Astrocyte (in vitro differentiated cells and primary cell): ENCODE measurements at regions not wholly inside any gene's neighbourhood (a gene's known extent, or its start where the extent isn't known, plus 50 kb on each side); places are given as distances from the start of the nearest gene placed in this dataset.

ENCODE experiments used
- DNase-seq: peaks from one replicate; pipeline ENCODE4 v3.0.0-alpha.2; 2010; ENCODE audit warnings: low read depth
- FAIRE-seq: peaks from 2 replicates; lab custom pipeline; 2011; peaks lifted over from hg19 to GRCh38; lab: Jason Lieb, UNC
- H2AFZ ChIP-seq: 2 replicates; pipeline ENCODE4 v1.6.0; 2012; ENCODE audit warnings: low read depth, low read length, inconsistent platforms
- H3K27ac ChIP-seq: 2 replicates; pipeline ENCODE4 v1.5.1; 2011; ENCODE audit warnings: low read depth, low read length, inconsistent platforms
- H3K27me3 ChIP-seq: 2 replicates; pipeline ENCODE4 v1.6.0; 2011; ENCODE audit warnings: low read length, inconsistent platforms; ENCODE audit not compliant: insufficient read depth
- H3K36me3 ChIP-seq: 2 replicates; pipeline ENCODE4 v1.5.1; 2011; ENCODE audit warnings: low read length, inconsistent platforms; ENCODE audit not compliant: insufficient read depth
- H3K4me1 ChIP-seq: 2 replicates; pipeline ENCODE4 v1.5.1; 2011; ENCODE audit warnings: low read length, inconsistent platforms; ENCODE audit not compliant: insufficient read depth
- H3K4me2 ChIP-seq: 2 replicates; pipeline ENCODE4 v1.6.0; 2012; ENCODE audit warnings: low read length, inconsistent platforms
- H3K4me3 ChIP-seq: 2 replicates; pipeline ENCODE4 v1.5.1; 2011; ENCODE audit warnings: low read depth, mild to moderate bottlenecking, low read length, inconsistent platforms; ENCODE audit not compliant: insufficient read depth
- H3K79me2 ChIP-seq: 2 replicates; pipeline ENCODE4 v1.6.0; 2012; ENCODE audit warnings: mild to moderate bottlenecking, low read length, inconsistent platforms; ENCODE audit not compliant: insufficient read depth
- H3K9ac ChIP-seq: 2 replicates; pipeline ENCODE4 v1.6.0; 2012; ENCODE audit warnings: mild to moderate bottlenecking, low read length, inconsistent platforms
- H3K9me3 ChIP-seq: 2 replicates; pipeline ENCODE4 v1.5.1; 2012; ENCODE audit warnings: low read depth, mild to moderate bottlenecking, low read length, inconsistent platforms; ENCODE audit not compliant: insufficient read depth
- H4K20me1 ChIP-seq: 2 replicates; pipeline ENCODE4 v1.6.0; 2012; ENCODE audit warnings: low read length, inconsistent platforms; ENCODE audit not compliant: insufficient read depth
- H3K27ac Mint-ChIP-seq: one replicate; pipeline ENCODE4 v1.8.0; 2021; ENCODE audit warnings: mild to moderate bottlenecking, mixed read lengths; ENCODE audit not compliant: unreplicated experiment
- H3K27me3 Mint-ChIP-seq: one replicate; pipeline ENCODE4 v1.8.0; 2021; ENCODE audit warnings: low read depth, mixed read lengths; ENCODE audit not compliant: unreplicated experiment
- H3K36me3 Mint-ChIP-seq: one replicate; pipeline ENCODE4 v1.8.0; 2021; ENCODE audit warnings: low read depth, mixed read lengths; ENCODE audit not compliant: unreplicated experiment
- H3K4me1 Mint-ChIP-seq: one replicate; pipeline ENCODE4 v1.8.0; 2021; ENCODE audit warnings: low read depth, mixed read lengths; ENCODE audit not compliant: unreplicated experiment
- H3K4me3 Mint-ChIP-seq: one replicate; pipeline ENCODE4 v1.8.0; 2021; ENCODE audit warnings: mild to moderate bottlenecking, moderate library complexity, mixed read lengths; ENCODE audit not compliant: unreplicated experiment
- H3K9me3 Mint-ChIP-seq: one replicate; pipeline ENCODE4 v1.8.0; 2021; ENCODE audit warnings: mild to moderate bottlenecking, mixed read lengths; ENCODE audit not compliant: unreplicated experiment
- CTCF ChIP-seq: IDR thresholded peaks from 2 replicates; pipeline ENCODE4 v1.5.1; 2011; ENCODE audit warnings: low read depth, mild to moderate bottlenecking, inconsistent platforms, low read length, moderate library complexity; ENCODE audit not compliant: insufficient read depth
- EZH2 ChIP-seq: IDR thresholded peaks from 2 replicates; pipeline ENCODE4 v1.6.1; 2012; ENCODE audit warnings: mild to moderate bottlenecking, low read length, inconsistent platforms; ENCODE audit not compliant: insufficient read depth

DNA sequence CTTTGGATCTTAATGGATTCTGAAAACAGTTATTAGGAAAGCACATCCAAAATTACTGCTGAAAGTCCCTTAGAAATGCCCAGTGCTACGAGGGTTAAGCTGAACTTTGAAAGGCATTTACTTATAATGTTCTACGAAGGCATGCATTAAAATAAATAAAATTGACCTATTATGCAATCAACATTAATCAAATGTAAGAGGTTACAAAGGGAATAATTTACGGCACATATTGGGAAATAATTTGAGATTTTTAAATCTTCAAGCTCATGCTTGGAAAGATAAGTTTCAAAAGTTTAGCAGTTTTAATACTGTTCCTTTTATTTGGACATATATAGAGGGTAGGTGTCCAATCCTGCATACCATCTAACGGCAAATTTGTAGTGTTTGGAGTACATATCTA lies 1564.1 kb upstream of the DDX18 start:
- H3K79me2 ChIP-seq: no peaks in the 10 kb centered on the region
- no peaks in the 10 kb centered on the region for H3K36me3 ChIP-seq
- H4K20me1 ChIP-seq: no peaks in the 10 kb centered on the region
- no peaks in the 10 kb centered on the region for H3K36me3 Mint-ChIP-seq
- no peak for FAIRE-seq
- H3K4me1 Mint-ChIP-seq: no peaks in the 10 kb centered on the region
- no peaks in the 10 kb centered on the region for H3K4me1 ChIP-seq
- H2AFZ ChIP-seq: no peak overlapping the region
- H3K27me3 ChIP-seq: no peaks in the 10 kb centered on the region
- H3K4me3 ChIP-seq: no peak overlapping the region
- no peak overlapping the region for H3K27ac ChIP-seq
- TF ChIP-seq EZH2 (no peak), CTCF (no peak)
- no peak for DNase-seq
- H3K9me3 Mint-ChIP-seq: peaks cover 17% of the 10 kb centered on the region
- no peaks in the 10 kb centered on the region for H3K9me3 ChIP-seq
- H3K9ac ChIP-seq: no peak overlapping the region
- H3K4me3 Mint-ChIP-seq: no peak overlapping the region
- H3K27ac Mint-ChIP-seq: no peak overlapping the region
- no peak overlapping the region for H3K4me2 ChIP-seq
- H3K27me3 Mint-ChIP-seq: no peaks in the 10 kb centered on the region

DNA sequence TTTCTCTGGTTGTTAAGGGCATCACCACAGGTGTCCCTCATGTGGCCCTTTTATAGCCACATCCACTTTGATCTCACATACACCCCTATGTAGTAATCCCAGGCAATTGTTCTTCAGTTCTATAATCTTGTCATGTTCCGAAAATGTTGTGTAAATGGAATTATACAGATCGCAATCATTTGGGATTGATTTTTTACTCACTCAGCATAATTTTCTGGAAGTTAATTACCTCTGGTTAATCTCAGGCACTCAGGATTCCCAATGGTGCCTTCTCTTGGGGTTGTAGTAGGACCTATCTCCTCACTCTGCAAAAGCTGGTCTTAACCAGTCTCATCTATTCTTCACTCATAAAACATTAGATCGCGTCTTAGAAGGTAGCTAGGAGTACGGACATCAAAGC lies 1549.6 kb upstream of the DDX18 start:
- Mint-ChIP-seq H3K27me3 (no peaks in the 10 kb centered on the region), H3K4me1 (no peaks in the 10 kb centered on the region), H3K9me3 (peaks cover 8% of the 10 kb centered on the region), H3K4me3 (no peak overlapping the region), H3K36me3 (no peaks in the 10 kb centered on the region), H3K27ac (no peak overlapping the region)
- Histone ChIP-seq H3K36me3 (no peaks in the 10 kb centered on the region), H3K27ac (no peak overlapping the region), H3K27me3 (no peaks in the 10 kb centered on the region), H3K4me1 (no peaks in the 10 kb centered on the region), H3K9ac (no peak overlapping the region), H2AFZ (no peak overlapping the region), H3K79me2 (no peaks in the 10 kb centered on the region), H3K9me3 (no peaks in the 10 kb centered on the region), H4K20me1 (no peaks in the 10 kb centered on the region), H3K4me3 (no peak overlapping the region), H3K4me2 (no peak overlapping the region)
- DNase-seq: no peak
- FAIRE-seq: no peak
- no peak for TF ChIP-seq EZH2
- no peak for TF ChIP-seq CTCF

- Mint-ChIP-seq H3K27ac (no peak overlapping the region), H3K36me3 (no peaks in the 10 kb centered on the region), H3K9me3 (no peaks in the 10 kb centered on the region), H3K27me3 (no peaks in the 10 kb centered on the region), H3K4me1 (no peaks in the 10 kb centered on the region), H3K4me3 (no peak overlapping the region)
- no peaks in the 10 kb centered on the region for H3K4me1 ChIP-seq
- DNase-seq (no peak), FAIRE-seq (no peak)
- no peaks in the 10 kb centered on the region for H3K9me3 ChIP-seq
- no peak overlapping the region for H3K4me2 ChIP-seq
- H2AFZ ChIP-seq: no peak overlapping the region
- no peak overlapping the region for H3K4me3 ChIP-seq
- H3K27ac ChIP-seq: no peak overlapping the region
- H4K20me1 ChIP-seq: no peaks in the 10 kb centered on the region
- no peaks in the 10 kb centered on the region for H3K79me2 ChIP-seq
- no peaks in the 10 kb centered on the region for H3K36me3 ChIP-seq
- no peaks in the 10 kb centered on the region for H3K27me3 ChIP-seq
- TF ChIP-seq CTCF: no peak
- no peak for TF ChIP-seq EZH2
- no peak overlapping the region for H3K9ac ChIP-seq
Observed at GRCh38 chr2:116269040-116269439, 1545.5 kb upstream of the DDX18 start.
